NCI-H345 treated with DMSO at 0.1 percent for 48 hours (cell line): ENCODE measurements at regions not wholly inside any gene's neighbourhood (a gene's known extent, or its start where the extent isn't known, plus 50 kb on each side); places are given as distances from the start of the nearest gene placed in this dataset.
"Not testable (repeated sequence)": the region's sequence is repeated elsewhere in the genome, so short reads cannot be mapped to it uniquely, and the experiment has no call there.

Source experiments
- DNase-seq: peaks from one replicate; lab custom pipeline; 2025; ENCODE audit not compliant: unreplicated experiment; lab: John Stamatoyannopoulos, UW

GRCh38 chr12:33817713-33818112 is 204.6 kb upstream of the ALG10 start:
- no peak for DNase-seq

GRCh38 chr12:33818313-33818712 is 204.0 kb upstream of the ALG10 start:
- no peak for DNase-seq

GRCh38 chr12:33825442-33825841 is 196.9 kb upstream of the ALG10 start:
- no peak for DNase-seq

- peak; percentile 93 for DNase-seq
These were observed 196.2 kb upstream of the ALG10 start for GRCh38 chr12:33825986-33826602.

GRCh38 chr12:33828326-33828725 is 194.0 kb upstream of the ALG10 start:
- DNase-seq, result no peak

- no peak for DNase-seq
These were observed 192.2 kb upstream of the ALG10 start for GRCh38 chr12:33830070-33830469.

GRCh38 chr12:33832900-33833299 is 189.4 kb upstream of the ALG10 start:
- DNase-seq, result no peak

GRCh38 chr12:33834672-33835071 is 187.6 kb upstream of the ALG10 start:
- DNase-seq, result no peak

GRCh38 chr12:33876618-33877017 is 145.7 kb upstream of the ALG10 start:
- no peak for DNase-seq

GRCh38 chr12:33892425-33892824 is 129.9 kb upstream of the ALG10 start:
- DNase-seq, result no peak

- not testable (repeated sequence) for DNase-seq
These were observed 101.8 kb upstream of the ALG10 start for GRCh38 chr12:33920460-33920859.

- no peak for DNase-seq
These were observed 96.2 kb upstream of the ALG10 start for GRCh38 chr12:33926095-33926494.

GRCh38 chr12:33937669-33938068 is 84.6 kb upstream of the ALG10 start:
- DNase-seq, result not testable (repeated sequence)

- DNase-seq, result no peak
These were observed 80.1 kb upstream of the ALG10 start for GRCh38 chr12:33942172-33942571.

- no peak for DNase-seq
These were observed 77.4 kb upstream of the ALG10 start for GRCh38 chr12:33944703-33945437.

- no peak for DNase-seq
These were observed 76.9 kb upstream of the ALG10 start for GRCh38 chr12:33945438-33945784.

GRCh38 chr12:33966219-33966618 is 56.1 kb upstream of the ALG10 start:
- DNase-seq, result not testable (repeated sequence)

- DNase-seq, result no peak
These were observed 54.5 kb upstream of the ALG10 start for GRCh38 chr12:33967760-33968159.
